ENCODE measurements at regions not wholly inside any gene's neighbourhood (a gene's known extent, or its start where the extent isn't known, plus 50 kb on each side); places are given as distances from the start of the nearest gene placed in this dataset.

- ChIA-PET POLR2A (no interaction called here), CTCF (no interaction called here)
- no peak overlapping the region for H3K27ac ChIP-seq (ENCODE audit: extremely low read depth, low read depth, low read length)
- H3K9me3 ChIP-seq (ENCODE audit: control insufficient read depth, insufficient read depth, low read depth, low read length), result no peaks in the 10 kb centered on the region
- no peaks in the 10 kb centered on the region for H3K4me1 ChIP-seq (ENCODE audit: control insufficient read depth, insufficient read depth, low read length)
- TF ChIP-seq ZNF19 (tag by site-specific recombination; IDR thresholded peaks at IDR 0.05; ENCODE audit: low read depth) (no peak), ZNF133 (tag by site-specific recombination; IDR thresholded peaks at IDR 0.05) (no peak), ZNF433 (tag by site-specific recombination; IDR thresholded peaks at IDR 0.05; ENCODE audit: low read depth) (no peak), ZNF658 (tag by site-specific recombination; IDR thresholded peaks at IDR 0.05) (no peak), ZNF184 (tag by site-specific recombination; IDR thresholded peaks at IDR 0.05) (no peak), ZNF302 (tag by site-specific recombination; IDR thresholded peaks at IDR 0.05; ENCODE audit: low read depth) (no peak), ZNF114 (tag by site-specific recombination; IDR thresholded peaks at IDR 0.05) (no peak), ZNF394 (tag by site-specific recombination; IDR thresholded peaks at IDR 0.05; ENCODE audit: borderline replicate concordance) (no peak), ZNF354C (tag by site-specific recombination; IDR thresholded peaks at IDR 0.05; ENCODE audit: borderline replicate concordance, low read depth) (no peak), MEIS1 (CRISPR knock-in tag; IDR thresholded peaks at IDR 0.05; ENCODE audit: borderline replicate concordance) (no peak), TRIM28 (IDR thresholded peaks at IDR 0.05; ENCODE audit: borderline replicate concordance, low read length) (no peak), ZNF513 (tag by site-specific recombination; IDR thresholded peaks at IDR 0.05) (no peak)
- H3K4me3 ChIP-seq (ENCODE audit: low read depth, low read length), result no peak overlapping the region
- H3K36me3 ChIP-seq (ENCODE audit: control insufficient read depth in 2 of 2, insufficient read depth in 1 of 2, low read length in 2 of 2), result no peaks in the 10 kb centered on the region
Observed at GRCh38 chr2:83522891-83523493, 936.1 kb downstream of the SUCLG1 start.

- no peak for TF ChIP-seq ZNF311 (tag by site-specific recombination; IDR thresholded peaks at IDR 0.05; ENCODE audit: borderline replicate concordance)
- TF ChIP-seq MEIS1 (CRISPR knock-in tag; IDR thresholded peaks at IDR 0.05; ENCODE audit: borderline replicate concordance), result no peak
- TF ChIP-seq PRDM6 (tag by site-specific recombination; IDR thresholded peaks at IDR 0.05), result no peak
- TF ChIP-seq ZNF112 (tag by site-specific recombination; IDR thresholded peaks at IDR 0.05), result no peak
- TF ChIP-seq GLIS1 (tag by site-specific recombination; IDR thresholded peaks at IDR 0.05), result no peak
- no peak for TF ChIP-seq KLF7 (tag by site-specific recombination; IDR thresholded peaks at IDR 0.05; ENCODE audit: borderline replicate concordance)
- no peak for TF ChIP-seq ZFHX2 (tag by site-specific recombination; conservative IDR thresholded peaks at IDR 0.05)
- no peak for TF ChIP-seq ZSCAN4 (tag by site-specific recombination; IDR thresholded peaks at IDR 0.05)
- no peak for TF ChIP-seq ZBTB44 (tag by site-specific recombination; IDR thresholded peaks at IDR 0.05)
- no peak for TF ChIP-seq IKZF3 (tag by site-specific recombination; IDR thresholded peaks at IDR 0.05)
- no peak for TF ChIP-seq ZIC2 (tag by site-specific recombination; IDR thresholded peaks at IDR 0.05)
- TF ChIP-seq ZNF791 (tag by site-specific recombination; IDR thresholded peaks at IDR 0.05), result no peak
- no peak overlapping the region for H3K4me3 ChIP-seq (ENCODE audit: low read depth, low read length)
- no peaks in the 10 kb centered on the region for H3K4me1 ChIP-seq (ENCODE audit: control insufficient read depth, insufficient read depth, low read length)
- H3K27ac ChIP-seq (ENCODE audit: extremely low read depth, low read depth, low read length), result no peak overlapping the region
- no peaks in the 10 kb centered on the region for H3K36me3 ChIP-seq (ENCODE audit: control insufficient read depth in 2 of 2, insufficient read depth in 1 of 2, low read length in 2 of 2)
- CTCF ChIA-PET, result interaction anchor here (0.7 kb wide), 2 partner anchors 287 to 1208 kb away, joined by 3 read pairs; no protein-coding TSS in a partner anchor
- POLR2A ChIA-PET, result no interaction called here
- no peaks in the 10 kb centered on the region for H3K9me3 ChIP-seq (ENCODE audit: control insufficient read depth, insufficient read depth, low read depth, low read length)
Observed at GRCh38 chr2:83517727-83518368, 941.2 kb downstream of the SUCLG1 start.

All from HEK293 (cell line).